ENCODE measurements at regions not wholly inside any gene's neighbourhood (a gene's known extent, or its start where the extent isn't known, plus 50 kb on each side); places are given as distances from the start of the nearest gene placed in this dataset.

DNA sequence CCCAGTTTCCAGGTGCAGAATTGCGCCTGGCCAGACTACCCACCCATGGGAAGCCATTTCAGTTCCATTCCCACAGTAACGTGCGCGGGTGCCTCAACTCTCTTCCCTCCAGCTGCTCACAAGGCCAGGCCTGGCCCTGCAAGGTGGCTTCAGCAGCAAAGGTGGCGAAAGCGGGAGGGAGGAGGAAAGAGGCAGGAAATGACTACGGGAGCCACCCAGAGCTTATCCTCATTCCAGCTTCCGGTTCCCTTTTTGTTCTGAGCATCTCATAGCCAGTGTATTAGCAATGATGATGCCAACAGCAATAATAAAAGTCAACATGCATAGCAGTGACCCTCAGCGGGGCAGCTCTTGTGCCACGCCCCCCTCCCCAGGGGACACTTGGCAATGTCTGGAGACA is 101.5 kb upstream of the BOD1 start:
- no peak overlapping the region for H3K27ac ChIP-seq
- H3K9me3 ChIP-seq (ENCODE audit: severe bottlenecking): no peaks in the 10 kb centered on the region
- DNase-seq: no peak
- H3K4me3 ChIP-seq (ENCODE audit: low read depth, low read length): no peak overlapping the region
- TF ChIP-seq, protein P1, sequence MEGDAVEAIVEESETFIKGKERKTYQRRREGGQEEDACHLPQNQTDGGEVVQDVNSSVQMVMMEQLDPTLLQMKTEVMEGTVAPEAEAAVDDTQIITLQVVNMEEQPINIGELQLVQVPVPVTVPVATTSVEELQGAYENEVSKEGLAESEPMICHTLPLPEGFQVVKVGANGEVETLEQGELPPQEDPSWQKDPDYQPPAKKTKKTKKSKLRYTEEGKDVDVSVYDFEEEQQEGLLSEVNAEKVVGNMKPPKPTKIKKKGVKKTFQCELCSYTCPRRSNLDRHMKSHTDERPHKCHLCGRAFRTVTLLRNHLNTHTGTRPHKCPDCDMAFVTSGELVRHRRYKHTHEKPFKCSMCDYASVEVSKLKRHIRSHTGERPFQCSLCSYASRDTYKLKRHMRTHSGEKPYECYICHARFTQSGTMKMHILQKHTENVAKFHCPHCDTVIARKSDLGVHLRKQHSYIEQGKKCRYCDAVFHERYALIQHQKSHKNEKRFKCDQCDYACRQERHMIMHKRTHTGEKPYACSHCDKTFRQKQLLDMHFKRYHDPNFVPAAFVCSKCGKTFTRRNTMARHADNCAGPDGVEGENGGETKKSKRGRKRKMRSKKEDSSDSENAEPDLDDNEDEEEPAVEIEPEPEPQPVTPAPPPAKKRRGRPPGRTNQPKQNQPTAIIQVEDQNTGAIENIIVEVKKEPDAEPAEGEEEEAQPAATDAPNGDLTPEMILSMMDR (IDR thresholded peaks at IDR 0.05; ENCODE audit: low read depth, low read length): no peak
- no peaks in the 10 kb centered on the region for H3K36me3 ChIP-seq
- no peaks in the 10 kb centered on the region for H3K27me3 ChIP-seq (ENCODE audit: insufficient read depth, low read depth, severe bottlenecking)

DNA sequence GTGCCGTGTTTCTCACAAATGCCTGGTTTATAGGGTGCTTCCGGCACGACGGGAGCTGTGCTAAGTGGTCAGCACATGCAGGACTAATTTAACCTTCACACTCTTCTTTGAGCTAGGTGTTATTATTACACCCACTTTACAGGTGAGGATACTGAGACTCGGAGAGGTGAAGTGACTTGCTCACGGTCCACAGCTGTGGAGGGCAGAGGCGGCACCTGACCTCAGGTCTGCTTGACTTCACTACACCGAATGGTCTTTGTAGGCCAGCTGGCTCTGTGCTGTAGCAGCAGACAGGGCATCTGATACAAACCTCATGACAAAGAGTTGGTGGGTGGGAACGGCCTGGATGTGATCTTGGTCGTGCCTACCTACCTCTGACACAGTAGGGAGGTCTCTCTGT is 102.0 kb upstream of the BOD1 start:
- Histone ChIP-seq H3K27me3 (ENCODE audit: insufficient read depth, low read depth, severe bottlenecking) (no peaks in the 10 kb centered on the region), H3K4me3 (ENCODE audit: low read depth, low read length) (no peak overlapping the region), H3K9me3 (ENCODE audit: severe bottlenecking) (no peaks in the 10 kb centered on the region), H3K36me3 (no peaks in the 10 kb centered on the region), H3K27ac (peak overlapping the region; percentile 89; the same call in 1 of the 2 replicates)
- TF ChIP-seq, protein P1 (IDR thresholded peaks at IDR 0.05; ENCODE audit: low read depth, low read length): no peak
- DNase-seq: no peak

DNA sequence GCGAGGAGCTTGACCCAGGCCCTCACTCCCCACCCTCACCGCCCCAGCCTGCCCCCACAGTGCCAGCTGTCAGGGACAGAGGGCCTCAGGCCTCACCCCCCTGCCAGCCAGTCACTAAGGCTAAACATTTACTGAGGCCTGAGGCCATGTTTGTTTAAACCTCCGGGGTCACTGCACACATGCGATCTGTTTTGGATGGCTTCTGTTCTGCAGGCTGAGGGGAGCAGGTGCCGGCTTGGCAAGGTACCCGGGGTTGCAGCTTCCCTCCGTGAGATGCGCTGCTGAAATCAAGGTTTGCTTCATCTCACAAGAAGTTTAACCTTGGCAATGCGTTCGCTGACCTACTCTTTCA is 103.3 kb upstream of the BOD1 start:
- H3K36me3 ChIP-seq: no peaks in the 10 kb centered on the region
- DNase-seq: peak; percentile 47
- no peak overlapping the region for H3K4me3 ChIP-seq (ENCODE audit: low read depth, low read length)
- no peaks in the 10 kb centered on the region for H3K9me3 ChIP-seq (ENCODE audit: severe bottlenecking)
- no peaks in the 10 kb centered on the region for H3K27me3 ChIP-seq (ENCODE audit: insufficient read depth, low read depth, severe bottlenecking)
- TF ChIP-seq, protein P1 (IDR thresholded peaks at IDR 0.05; ENCODE audit: low read depth, low read length): no peak
- H3K27ac ChIP-seq: peak overlapping the region; percentile 89

DNA sequence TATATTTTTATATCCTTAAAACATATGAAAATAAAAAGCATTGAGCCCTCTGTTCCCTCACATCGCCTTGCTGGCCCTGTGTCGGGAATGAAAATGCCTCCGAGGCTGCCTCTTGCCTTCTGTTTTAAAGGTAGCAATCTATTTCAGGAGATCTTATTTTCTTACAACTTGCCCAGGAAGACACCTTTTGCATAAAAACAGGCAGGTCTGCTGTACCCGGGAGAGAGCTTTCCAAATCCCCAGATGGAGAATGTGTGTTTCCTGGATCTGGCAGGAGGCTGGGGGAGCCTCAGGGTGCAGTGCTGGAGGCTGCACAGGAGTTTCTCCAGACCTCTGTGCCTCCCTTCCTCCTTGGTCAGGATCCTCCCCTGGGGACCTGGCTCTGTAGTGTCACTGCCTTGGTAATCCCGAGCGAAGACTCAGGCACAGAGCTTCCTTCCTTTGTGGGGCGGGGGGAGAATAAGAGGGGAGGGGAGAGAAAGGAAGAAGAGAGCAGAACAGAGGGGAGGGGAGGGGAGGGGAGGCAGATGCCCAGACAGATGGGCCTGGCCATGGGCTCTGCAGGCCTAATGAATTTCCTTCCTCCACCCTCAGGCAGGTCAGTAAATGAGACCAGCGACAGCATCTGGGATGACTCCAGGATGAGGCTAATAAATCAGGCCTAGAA is 104.0 kb upstream of the BOD1 start:
- Histone ChIP-seq H3K9me3 (ENCODE audit: severe bottlenecking) (no peaks in the 10 kb centered on the region), H3K27ac (peak overlapping the region; percentile 89), H3K4me3 (ENCODE audit: low read depth, low read length) (no peak overlapping the region; the same call in 1 of the 2 replicates), H3K36me3 (no peaks in the 10 kb centered on the region), H3K27me3 (ENCODE audit: insufficient read depth, low read depth, severe bottlenecking) (no peaks in the 10 kb centered on the region)
- TF ChIP-seq, protein P1 (IDR thresholded peaks at IDR 0.05; ENCODE audit: low read depth, low read length): no peak
- DNase-seq: peak; percentile 94

DNA sequence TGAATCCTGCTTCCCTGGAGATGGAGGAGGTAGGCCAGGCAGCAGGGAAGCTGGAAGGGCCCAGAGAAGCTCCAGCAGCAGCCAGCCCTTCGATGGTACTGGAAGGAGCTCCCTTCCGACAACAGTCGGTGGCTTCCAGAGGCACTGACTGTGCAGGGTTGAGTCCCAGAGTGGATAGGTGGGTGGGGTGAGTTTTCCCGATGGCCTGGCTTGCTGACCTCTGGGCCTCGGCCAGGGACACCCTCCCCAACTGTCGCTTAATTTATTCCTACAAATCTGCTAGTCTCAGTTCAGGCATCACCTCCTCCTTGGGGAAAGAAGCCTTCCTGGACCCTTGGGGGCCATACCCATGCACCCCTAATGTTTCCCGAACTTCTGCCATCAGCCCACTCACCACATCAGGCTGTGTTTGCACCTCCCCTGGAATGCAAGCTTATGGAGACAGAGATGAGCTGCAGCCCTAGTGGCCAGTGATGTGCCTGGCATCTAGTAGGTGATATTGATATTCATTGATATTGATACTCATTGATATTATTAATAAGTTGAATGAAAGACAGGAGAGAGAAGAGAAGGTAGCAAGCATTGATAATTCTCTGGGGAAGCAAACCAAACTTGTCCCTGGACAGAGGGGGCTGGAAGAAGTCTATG is 104.6 kb upstream of the BOD1 start:
- no peak overlapping the region for H3K4me3 ChIP-seq (ENCODE audit: low read depth, low read length)
- H3K27me3 ChIP-seq (ENCODE audit: insufficient read depth, low read depth, severe bottlenecking): no peaks in the 10 kb centered on the region
- TF ChIP-seq, protein P1 (IDR thresholded peaks at IDR 0.05; ENCODE audit: low read depth, low read length): peak; percentile 39
- H3K36me3 ChIP-seq: no peaks in the 10 kb centered on the region
- H3K9me3 ChIP-seq (ENCODE audit: severe bottlenecking): peaks cover 2% of the 10 kb centered on the region
- peak; percentile 37 for DNase-seq
- H3K27ac ChIP-seq: peak overlapping the region; percentile 89

Data from WERI-Rb-1 (cell line).